SK-N-MC (cell line): ENCODE measurements at regions not wholly inside any gene's neighbourhood (a gene's known extent, or its start where the extent isn't known, plus 50 kb on each side); places are given as distances from the start of the nearest gene placed in this dataset.

ENCODE experiments used
- EZH2 ChIP-seq: fragments of 200-600 bp; sonication (generic); IDR thresholded peaks from one replicate; pipeline ENCODE4 v1.6.1; 2017; ENCODE audit warnings: antibody characterized with exemption
- FOXP2 ChIP-seq: optimal IDR thresholded peaks from 2 replicates; pipeline ENCODE3; 2011; ENCODE audit warnings: mild to moderate bottlenecking, moderate library complexity; ENCODE audit not compliant: insufficient read depth; ENCODE audit errors: extremely low read length, control extremely low read depth
- POLR2AphosphoS5 ChIP-seq: IDR thresholded peaks from 2 replicates; pipeline ENCODE4 v1.6.1; 2012; ENCODE audit warnings: mild to moderate bottlenecking, low read depth, low read length, borderline replicate concordance

DNA sequence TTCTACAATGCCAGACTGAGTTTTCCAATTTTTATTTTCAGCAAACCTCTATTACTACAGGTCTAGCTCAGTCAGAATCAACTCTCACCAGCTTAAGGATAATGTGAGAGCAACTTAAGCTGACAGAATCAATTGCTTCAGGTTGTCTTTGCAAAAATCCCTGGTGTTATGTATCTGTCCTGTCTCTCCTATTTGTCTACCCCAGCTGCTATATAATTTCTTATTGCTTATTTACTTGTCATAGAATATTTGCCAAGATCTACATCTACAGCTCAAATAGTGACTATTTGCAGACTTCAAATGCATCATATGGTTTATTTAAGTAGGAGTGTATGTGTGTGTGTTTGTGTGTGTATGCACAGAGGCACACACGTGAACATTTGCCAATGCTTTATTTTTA lies 54.1 kb downstream of the FOXG1 start:
- TF ChIP-seq POLR2AphosphoS5 (no peak), EZH2 (no peak), FOXP2 (no peak)
